Tibial nerve (tissue), 3 donors: ENCODE measurements at regions not wholly inside any gene's neighbourhood (a gene's known extent, or its start where the extent isn't known, plus 50 kb on each side); places are given as distances from the start of the nearest gene placed in this dataset.

Experiments
- POLR2A ChIP-seq, 2 donors: fragments of 450-650 bp; IDR thresholded peaks; one replicate each; pipeline ENCODE4 v1.6.1; 2017; ENCODE audit warnings: antibody characterized with exemption in 2 of 2, mild to moderate bottlenecking in 2 of 2, moderate library complexity in 2 of 2
- TF ChIP-seq, protein P1 (sequence below), 5 experiments: fragments of 200-600 bp in 3 of 5; fragments of 450-650 bp in 2 of 5; sonication (generic) in 3 of 5; IDR thresholded peaks; one replicate each; pipeline ENCODE4 v1.5.1; 2016 to 2019; ENCODE audit warnings: antibody characterized with exemption in 5 of 5, mild to moderate bottlenecking in 3 of 5, moderate library complexity in 2 of 5

DNA sequence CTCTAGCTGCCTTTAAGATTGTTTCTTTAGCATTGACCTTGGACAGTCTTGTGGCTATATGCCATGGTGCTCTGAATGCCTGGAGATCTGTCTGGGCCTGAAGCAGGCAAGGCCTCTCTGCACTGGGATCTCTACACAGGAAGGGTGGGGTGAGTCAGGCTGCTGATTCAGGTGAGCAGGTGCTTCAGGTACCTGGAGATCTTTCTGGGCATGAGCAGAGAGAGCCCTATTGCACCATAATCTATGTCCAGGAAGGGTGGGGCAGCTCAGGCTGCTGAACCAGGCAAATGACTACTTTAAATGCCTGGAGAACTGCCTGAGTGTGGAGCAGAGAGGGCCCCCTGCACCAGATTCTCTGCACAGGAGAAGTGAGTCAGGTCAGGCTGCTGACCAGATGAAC lies 94.5 kb downstream of the TPBG start:
- TF ChIP-seq, protein P1, sequence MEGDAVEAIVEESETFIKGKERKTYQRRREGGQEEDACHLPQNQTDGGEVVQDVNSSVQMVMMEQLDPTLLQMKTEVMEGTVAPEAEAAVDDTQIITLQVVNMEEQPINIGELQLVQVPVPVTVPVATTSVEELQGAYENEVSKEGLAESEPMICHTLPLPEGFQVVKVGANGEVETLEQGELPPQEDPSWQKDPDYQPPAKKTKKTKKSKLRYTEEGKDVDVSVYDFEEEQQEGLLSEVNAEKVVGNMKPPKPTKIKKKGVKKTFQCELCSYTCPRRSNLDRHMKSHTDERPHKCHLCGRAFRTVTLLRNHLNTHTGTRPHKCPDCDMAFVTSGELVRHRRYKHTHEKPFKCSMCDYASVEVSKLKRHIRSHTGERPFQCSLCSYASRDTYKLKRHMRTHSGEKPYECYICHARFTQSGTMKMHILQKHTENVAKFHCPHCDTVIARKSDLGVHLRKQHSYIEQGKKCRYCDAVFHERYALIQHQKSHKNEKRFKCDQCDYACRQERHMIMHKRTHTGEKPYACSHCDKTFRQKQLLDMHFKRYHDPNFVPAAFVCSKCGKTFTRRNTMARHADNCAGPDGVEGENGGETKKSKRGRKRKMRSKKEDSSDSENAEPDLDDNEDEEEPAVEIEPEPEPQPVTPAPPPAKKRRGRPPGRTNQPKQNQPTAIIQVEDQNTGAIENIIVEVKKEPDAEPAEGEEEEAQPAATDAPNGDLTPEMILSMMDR (IDR thresholded peaks at IDR 0.05) = no peak
- TF ChIP-seq POLR2A (IDR thresholded peaks at IDR 0.05) = no peak
